ENCODE measurements at regions not wholly inside any gene's neighbourhood (a gene's known extent, or its start where the extent isn't known, plus 50 kb on each side); places are given as distances from the start of the nearest gene placed in this dataset.

DNA sequence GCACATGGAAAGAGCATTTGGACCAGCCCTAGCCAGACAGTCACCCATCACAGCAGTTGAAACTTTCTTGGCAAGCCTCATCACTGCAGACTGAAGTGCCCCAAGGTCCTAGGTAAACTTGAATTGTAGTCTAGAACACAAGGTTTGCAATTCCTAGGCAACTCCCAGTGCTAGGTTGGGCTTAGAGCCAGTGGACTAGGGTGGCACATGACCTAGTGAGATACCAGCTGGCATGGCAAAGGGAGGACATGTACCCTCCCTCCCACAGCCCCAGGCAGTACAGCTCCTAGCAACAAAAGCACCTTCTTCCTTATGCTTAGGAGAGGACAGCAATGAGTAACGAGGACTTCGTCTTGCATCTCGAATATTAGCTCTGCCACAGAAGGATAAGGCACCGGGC, 889.5 kb downstream of the JRKL start:
- WGBS, 2 donors: 90 to 97% methylated on average over 4 of the region's 4 CpGs
- intact Hi-C loops (cut with DNase I): no loop called here
- TF ChIP-seq POLR2AphosphoS5 (IDR thresholded peaks at IDR 0.05) (no peak), EP300 (IDR thresholded peaks at IDR 0.05) (no peak), POLR2A (IDR thresholded peaks at IDR 0.05) (no peak)

GRCh38 chr11:97280347-97280746, 890.5 kb downstream of the JRKL start:
- H3K27me3 ChIP-seq: no peaks in the 10 kb centered on the region
- 70 to 82% methylated on average over 2 of the region's 2 CpGs for WGBS, 2 donors
- TF ChIP-seq EP300 (IDR thresholded peaks at IDR 0.05): no peak
- no peak for TF ChIP-seq POLR2AphosphoS5 (IDR thresholded peaks at IDR 0.05)
- TF ChIP-seq CTCF (IDR thresholded peaks at IDR 0.05): no peak
- no peak for TF ChIP-seq POLR2A (IDR thresholded peaks at IDR 0.05)
- no peak overlapping the region for H3K4me3 ChIP-seq
- no peaks in the 10 kb centered on the region for H3K36me3 ChIP-seq
- no peak overlapping the region for H3K27ac ChIP-seq
- intact Hi-C loops (cut with DNase I): no loop called here
- H3K4me1 ChIP-seq: no peaks in the 10 kb centered on the region
- H3K9me3 ChIP-seq: no peaks in the 10 kb centered on the region
- DNase-seq: no peak

More for the DNA sequence above, 889.5 kb downstream of the JRKL start:
- Histone ChIP-seq H3K27ac (no peak overlapping the region), H3K4me1 (no peaks in the 10 kb centered on the region), H3K4me3 (no peak overlapping the region), H3K36me3 (no peaks in the 10 kb centered on the region), H3K9me3 (peaks cover 0 to under 1% (median 0%) of the 10 kb centered on the region in 4 donors), H3K27me3 (no peaks in the 10 kb centered on the region)
- DNase-seq: no peak

GRCh38 chr11:97289823-97290222, 900.0 kb downstream of the JRKL start:
- no peak for TF ChIP-seq POLR2AphosphoS5 (IDR thresholded peaks at IDR 0.05)
- TF ChIP-seq CTCF (IDR thresholded peaks at IDR 0.05): no peak
- TF ChIP-seq EP300 (IDR thresholded peaks at IDR 0.05): no peak
- no peak for TF ChIP-seq POLR2A (IDR thresholded peaks at IDR 0.05)
- H3K36me3 ChIP-seq: no peaks in the 10 kb centered on the region
- no peak overlapping the region for H3K27ac ChIP-seq
- DNase-seq: no peak
- 89 to 93% methylated on average over 2 of the region's 2 CpGs for WGBS, 2 donors
- H3K4me1 ChIP-seq: no peaks in the 10 kb centered on the region
- no peak overlapping the region for H3K4me3 ChIP-seq
- intact Hi-C loops (cut with DNase I): no loop called here
- H3K27me3 ChIP-seq: no peaks in the 10 kb centered on the region
- H3K9me3 ChIP-seq: no peaks in the 10 kb centered on the region

- 42 to 81% methylated on average over 3 of the region's 3 CpGs for WGBS, 2 donors
- Histone ChIP-seq H3K4me3 (no peak overlapping the region), H3K9me3 (no peaks in the 10 kb centered on the region), H3K27ac (no peak overlapping the region), H3K4me1 (no peaks in the 10 kb centered on the region), H3K27me3 (no peaks in the 10 kb centered on the region), H3K36me3 (no peaks in the 10 kb centered on the region)
- intact Hi-C loops (cut with DNase I): no loop called here
- TF ChIP-seq POLR2AphosphoS5 (IDR thresholded peaks at IDR 0.05) (no peak), CTCF (IDR thresholded peaks at IDR 0.05) (no peak), POLR2A (IDR thresholded peaks at IDR 0.05) (no peak)
- DNase-seq: no peak
Measured at GRCh38 chr11:97290464-97291041, 900.7 kb downstream of the JRKL start.

DNA sequence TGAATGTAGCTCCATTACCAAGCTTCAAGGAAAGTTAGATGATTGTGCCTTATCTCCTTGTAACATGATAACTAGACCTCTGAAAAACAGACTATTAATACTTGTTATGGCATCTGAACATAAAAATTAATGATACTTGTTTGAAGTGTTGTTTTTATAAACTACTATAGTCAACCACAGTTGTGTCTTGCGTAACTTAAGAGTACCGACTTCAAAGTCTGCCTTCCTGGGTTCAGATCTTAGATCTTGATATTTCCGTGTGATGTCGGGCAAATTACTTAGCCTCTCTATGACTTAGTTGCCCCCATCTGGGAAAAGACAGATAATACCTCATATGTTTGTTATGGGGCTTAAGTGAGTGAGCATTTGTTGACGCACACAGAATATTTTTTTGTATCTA, 906.5 kb downstream of the JRKL start:
- no peak for TF ChIP-seq POLR2A (IDR thresholded peaks at IDR 0.05)
- TF ChIP-seq EP300 (IDR thresholded peaks at IDR 0.05): no peak
- TF ChIP-seq CTCF (IDR thresholded peaks at IDR 0.05): no peak
- TF ChIP-seq POLR2AphosphoS5 (IDR thresholded peaks at IDR 0.05): no peak
- intact Hi-C loops (cut with DNase I): no loop called here
- H3K27ac ChIP-seq: no peak overlapping the region
- no peaks in the 10 kb centered on the region for H3K4me1 ChIP-seq
- H3K4me3 ChIP-seq: no peak overlapping the region
- DNase-seq: no peak
- WGBS, 2 donors: 91 to 94% methylated on average over 5 of the region's 5 CpGs
- H3K27me3 ChIP-seq: no peaks in the 10 kb centered on the region
- H3K9me3 ChIP-seq: no peaks in the 10 kb centered on the region
- H3K36me3 ChIP-seq: no peaks in the 10 kb centered on the region

All from sigmoid colon (tissue), 6 donors.